ENCODE measurements at regions not wholly inside any gene's neighbourhood (a gene's known extent, or its start where the extent isn't known, plus 50 kb on each side); places are given as distances from the start of the nearest gene placed in this dataset.

GRCh38 chr5:52043137-52043536, 659.9 kb downstream of the ISL1 start:
- Histone ChIP-seq H3K9ac (ENCODE audit: low read length) (no peak overlapping the region), H3K79me2 (ENCODE audit: insufficient read depth, low read length) (no peaks in the 10 kb centered on the region), H3K27me3 (ENCODE audit: insufficient read depth, low read length) (no peaks in the 10 kb centered on the region), H3K36me3 (ENCODE audit: insufficient read depth, low read length) (no peaks in the 10 kb centered on the region), H3K4me2 (ENCODE audit: low read length) (no peak overlapping the region), H3K4me3 (ENCODE audit: insufficient read depth, low read depth, low read length) (no peak overlapping the region), H3K4me1 (ENCODE audit: insufficient read depth, low read length) (no peaks in the 10 kb centered on the region), H2AFZ (ENCODE audit: low read depth, low read length) (no peak overlapping the region), H3K27ac (ENCODE audit: low read depth, low read length) (no peak overlapping the region), H4K20me1 (ENCODE audit: insufficient read depth, low read length) (no peaks in the 10 kb centered on the region), H3K9me3 (ENCODE audit: insufficient read depth, low read depth, low read length) (no peaks in the 10 kb centered on the region)
- DNase-seq (ENCODE audit: low read depth) (no peak), FAIRE-seq (no peak)
- H3K36me3 Mint-ChIP-seq (ENCODE audit: low read depth, unreplicated experiment): no peaks in the 10 kb centered on the region
- H3K4me1 Mint-ChIP-seq (ENCODE audit: low read depth, unreplicated experiment): no peaks in the 10 kb centered on the region
- H3K27ac Mint-ChIP-seq (ENCODE audit: unreplicated experiment): no peak overlapping the region
- no peaks in the 10 kb centered on the region for H3K9me3 Mint-ChIP-seq (ENCODE audit: unreplicated experiment)
- no peak for TF ChIP-seq EZH2 (IDR thresholded peaks at IDR 0.05; ENCODE audit: insufficient read depth, low read length)
- H3K4me3 Mint-ChIP-seq (ENCODE audit: unreplicated experiment): no peak overlapping the region
- H3K27me3 Mint-ChIP-seq (ENCODE audit: low read depth, unreplicated experiment): no peaks in the 10 kb centered on the region

GRCh38 chr5:52043543-52043942, 660.3 kb downstream of the ISL1 start:
- no peak for DNase-seq (ENCODE audit: low read depth)
- Mint-ChIP-seq H3K4me3 (ENCODE audit: unreplicated experiment) (no peak overlapping the region), H3K36me3 (ENCODE audit: low read depth, unreplicated experiment) (no peaks in the 10 kb centered on the region), H3K27me3 (ENCODE audit: low read depth, unreplicated experiment) (no peaks in the 10 kb centered on the region), H3K4me1 (ENCODE audit: low read depth, unreplicated experiment) (no peaks in the 10 kb centered on the region), H3K27ac (ENCODE audit: unreplicated experiment) (no peak overlapping the region), H3K9me3 (ENCODE audit: unreplicated experiment) (no peaks in the 10 kb centered on the region)
- H3K9ac ChIP-seq (ENCODE audit: low read length): no peak overlapping the region
- no peaks in the 10 kb centered on the region for H3K9me3 ChIP-seq (ENCODE audit: insufficient read depth, low read depth, low read length)
- TF ChIP-seq CTCF (IDR thresholded peaks at IDR 0.05; ENCODE audit: insufficient read depth, low read depth, low read length): no peak
- TF ChIP-seq EZH2 (IDR thresholded peaks at IDR 0.05; ENCODE audit: insufficient read depth, low read length): no peak
- H3K4me1 ChIP-seq (ENCODE audit: insufficient read depth, low read length): no peaks in the 10 kb centered on the region
- H3K36me3 ChIP-seq (ENCODE audit: insufficient read depth, low read length): no peaks in the 10 kb centered on the region
- FAIRE-seq: no peak
- H2AFZ ChIP-seq (ENCODE audit: low read depth, low read length): no peak overlapping the region
- no peaks in the 10 kb centered on the region for H3K27me3 ChIP-seq (ENCODE audit: insufficient read depth, low read length)
- H4K20me1 ChIP-seq (ENCODE audit: insufficient read depth, low read length): no peaks in the 10 kb centered on the region
- H3K27ac ChIP-seq (ENCODE audit: low read depth, low read length): no peak overlapping the region
- no peak overlapping the region for H3K4me2 ChIP-seq (ENCODE audit: low read length)
- no peak overlapping the region for H3K4me3 ChIP-seq (ENCODE audit: insufficient read depth, low read depth, low read length)
- H3K79me2 ChIP-seq (ENCODE audit: insufficient read depth, low read length): no peaks in the 10 kb centered on the region

- no peaks in the 10 kb centered on the region for H3K79me2 ChIP-seq (ENCODE audit: insufficient read depth, low read length)
- no peak overlapping the region for H3K4me3 ChIP-seq (ENCODE audit: insufficient read depth, low read depth, low read length)
- no peak overlapping the region for H3K27ac ChIP-seq (ENCODE audit: low read depth, low read length)
- Mint-ChIP-seq H3K36me3 (ENCODE audit: low read depth, unreplicated experiment) (no peaks in the 10 kb centered on the region), H3K27me3 (ENCODE audit: low read depth, unreplicated experiment) (no peaks in the 10 kb centered on the region), H3K4me3 (ENCODE audit: unreplicated experiment) (no peak overlapping the region), H3K4me1 (ENCODE audit: low read depth, unreplicated experiment) (no peaks in the 10 kb centered on the region), H3K27ac (ENCODE audit: unreplicated experiment) (no peak overlapping the region), H3K9me3 (ENCODE audit: unreplicated experiment) (no peaks in the 10 kb centered on the region)
- H3K4me1 ChIP-seq (ENCODE audit: insufficient read depth, low read length): no peaks in the 10 kb centered on the region
- no peaks in the 10 kb centered on the region for H3K9me3 ChIP-seq (ENCODE audit: insufficient read depth, low read depth, low read length)
- no peaks in the 10 kb centered on the region for H3K27me3 ChIP-seq (ENCODE audit: insufficient read depth, low read length)
- no peak overlapping the region for H2AFZ ChIP-seq (ENCODE audit: low read depth, low read length)
- no peak overlapping the region for H3K9ac ChIP-seq (ENCODE audit: low read length)
- FAIRE-seq (no peak), DNase-seq (ENCODE audit: low read depth) (no peak)
- H3K4me2 ChIP-seq (ENCODE audit: low read length): no peak overlapping the region
- no peaks in the 10 kb centered on the region for H3K36me3 ChIP-seq (ENCODE audit: insufficient read depth, low read length)
- no peaks in the 10 kb centered on the region for H4K20me1 ChIP-seq (ENCODE audit: insufficient read depth, low read length)
- no peak for TF ChIP-seq EZH2 (IDR thresholded peaks at IDR 0.05; ENCODE audit: insufficient read depth, low read length)
- no peak for TF ChIP-seq CTCF (IDR thresholded peaks at IDR 0.05; ENCODE audit: insufficient read depth, low read depth, low read length)
Observed at GRCh38 chr5:52051759-52052158, 668.5 kb downstream of the ISL1 start.

Measured in astrocyte (in vitro differentiated cells and primary cell).